ENCODE measurements at regions not wholly inside any gene's neighbourhood (a gene's known extent, or its start where the extent isn't known, plus 50 kb on each side); places are given as distances from the start of the nearest gene placed in this dataset.

- DNase-seq (ENCODE audit: low read depth), result no peak
These were observed 398.9 kb upstream of the ZNF507 start for GRCh38 chr19:31946491-31946890.

- DNase-seq (ENCODE audit: low read depth), result no peak
These were observed 397.8 kb upstream of the ZNF507 start for GRCh38 chr19:31947436-31948115.

GRCh38 chr19:31952693-31953092, 392.7 kb upstream of the ZNF507 start:
- no peak for DNase-seq (ENCODE audit: low read depth)

- no peak for DNase-seq (ENCODE audit: low read depth)
These were observed 390.3 kb upstream of the ZNF507 start for GRCh38 chr19:31955061-31955460.

- DNase-seq (ENCODE audit: low read depth), result no peak
These were observed 389.5 kb upstream of the ZNF507 start for GRCh38 chr19:31955884-31956283.

GRCh38 chr19:31956771-31957392, 388.5 kb upstream of the ZNF507 start:
- no peak for DNase-seq (ENCODE audit: low read depth)

- no peak for DNase-seq (ENCODE audit: low read depth)
These were observed 387.7 kb upstream of the ZNF507 start for GRCh38 chr19:31957711-31958110.

- no peak for DNase-seq (ENCODE audit: low read depth)
These were observed 385.8 kb upstream of the ZNF507 start for GRCh38 chr19:31959527-31960018.

- DNase-seq (ENCODE audit: low read depth), result no peak
These were observed 384.9 kb upstream of the ZNF507 start for GRCh38 chr19:31960474-31960873.

- no peak for DNase-seq (ENCODE audit: low read depth)
These were observed 384.2 kb upstream of the ZNF507 start for GRCh38 chr19:31961191-31961590.

GRCh38 chr19:31961667-31962066, 383.7 kb upstream of the ZNF507 start:
- DNase-seq (ENCODE audit: low read depth), result no peak

GRCh38 chr19:31962561-31962996, 382.8 kb upstream of the ZNF507 start:
- no peak for DNase-seq (ENCODE audit: low read depth)

- DNase-seq (ENCODE audit: low read depth), result no peak
These were observed 381.7 kb upstream of the ZNF507 start for GRCh38 chr19:31963746-31964145.

- DNase-seq (ENCODE audit: low read depth), result no peak
These were observed 376.4 kb upstream of the ZNF507 start for GRCh38 chr19:31969016-31969415.

- no peak for DNase-seq (ENCODE audit: low read depth)
These were observed 375.4 kb upstream of the ZNF507 start for GRCh38 chr19:31970027-31970461.

- DNase-seq (ENCODE audit: low read depth), result no peak
These were observed 371.1 kb upstream of the ZNF507 start for GRCh38 chr19:31974290-31974689.

- no peak for DNase-seq (ENCODE audit: low read depth)
These were observed 370.5 kb upstream of the ZNF507 start for GRCh38 chr19:31974941-31975340.

- no peak for DNase-seq (ENCODE audit: low read depth)
These were observed 369.9 kb upstream of the ZNF507 start for GRCh38 chr19:31975461-31975860.

- DNase-seq (ENCODE audit: low read depth), result no peak
These were observed 368.5 kb upstream of the ZNF507 start for GRCh38 chr19:31976775-31977536.

- DNase-seq (ENCODE audit: low read depth), result no peak
These were observed 366.0 kb upstream of the ZNF507 start for GRCh38 chr19:31979362-31979761.

GRCh38 chr19:31979949-31980670, 365.3 kb upstream of the ZNF507 start:
- DNase-seq (ENCODE audit: low read depth), result no peak

GRCh38 chr19:31980796-31981195, 364.6 kb upstream of the ZNF507 start:
- DNase-seq (ENCODE audit: low read depth), result no peak
